GM12878 (cell line): ENCODE measurements at regions not wholly inside any gene's neighbourhood (a gene's known extent, or its start where the extent isn't known, plus 50 kb on each side); places are given as distances from the start of the nearest gene placed in this dataset.

ENCODE experiments used
- ATAC-seq: fragments of 200-7000 bp; cut with Tn5 transposase; 3 replicates; pipeline ENCODE4 v1.9.1; 2020; ENCODE audit warnings: mild to moderate bottlenecking, moderate library complexity
- BruUV-seq: library from RNA; stranded (reverse); fragments of 400-500 nt; replicated peaks from 2 replicates; lab custom pipeline; 2021; lab: Mats Ljungman, UMichigan
- CTCF ChIA-PET: fragments of 300-600 bp; sonication (Branson Sonifier 250); formaldehyde crosslinking; extraction: SDS; loops from one replicate; lab custom pipeline; 2021; ENCODE audit warnings: inconsistent platforms; lab: Yijun Ruan, JAX
- POLR2A ChIA-PET: fragments of 350-600 bp; formaldehyde crosslinking; extraction: SDS; loops from one replicate; lab custom pipeline; 2021; ENCODE audit warnings: inconsistent platforms; lab: Charles Lee
- RAD21 ChIA-PET: fragments of 300-600 bp; sonication (Branson Sonifier 250); formaldehyde crosslinking; loops from one replicate; lab custom pipeline; 2023; ENCODE audit warnings: antibody characterized with exemption; ENCODE audit not compliant: unreplicated experiment; lab: Charles Lee
- SMC1A ChIA-PET: fragments of 300-600 bp; sonication (Branson Sonifier 250); formaldehyde crosslinking; loops from one replicate; lab custom pipeline; 2023; ENCODE audit not compliant: unreplicated experiment, uncharacterized antibody; lab: Charles Lee
- DNase-seq: peaks from one replicate; pipeline ENCODE4 v3.0.0-alpha.2; 2011; ENCODE audit warnings: low read depth, low spot score
- FAIRE-seq: peaks from 3 replicates; lab custom pipeline; 2011; peaks lifted over from hg19 to GRCh38; lab: Jason Lieb, UNC
- H2AFZ ChIP-seq: 2 replicates; pipeline ENCODE4 v1.6.0; 2011; ENCODE audit warnings: low read depth, low read length, control low read depth; ENCODE audit not compliant: control insufficient read depth
- H3K27ac ChIP-seq: 2 replicates; pipeline ENCODE4 v1.5.1; 2011; ENCODE audit warnings: control low read depth; ENCODE audit not compliant: control insufficient read depth, insufficient read depth
- H3K27me3 ChIP-seq, 2 experiments: replicated peaks in 1 of 2; 2 replicates each; pipeline versions ENCODE4 v1.6.0 to v1.6.1; 2011; ENCODE audit warnings: low read length in 1 of 2; ENCODE audit not compliant: control insufficient read depth in 2 of 2, insufficient read depth in 2 of 2
- H3K36me3 ChIP-seq, 2 experiments: 2 replicates each; pipeline ENCODE4 v1.5.1; 2011; ENCODE audit warnings: low read length in 1 of 2; ENCODE audit not compliant: control insufficient read depth in 2 of 2, insufficient read depth in 2 of 2
- H3K4me1 ChIP-seq: 2 replicates; pipeline ENCODE4 v1.6.1; 2011; ENCODE audit warnings: mild to moderate bottlenecking, low read length, moderate library complexity, mixed read lengths; ENCODE audit not compliant: control insufficient read depth, insufficient read depth
- H3K4me2 ChIP-seq: 2 replicates; pipeline ENCODE4 v1.6.0; 2011; ENCODE audit warnings: control low read depth; ENCODE audit not compliant: control insufficient read depth, insufficient read depth
- H3K4me3 ChIP-seq: fragments of 200-600 bp; sonication (generic); 2 replicates; pipeline ENCODE4 v1.5.1; 2016
- H3K79me2 ChIP-seq: 2 replicates; pipeline ENCODE4 v1.6.0; 2011; ENCODE audit warnings: low read length; ENCODE audit not compliant: control insufficient read depth, insufficient read depth
- H3K9ac ChIP-seq: 2 replicates; pipeline ENCODE4 v1.8.0; 2011; ENCODE audit warnings: low read length, control low read depth, mixed read lengths; ENCODE audit not compliant: control insufficient read depth, insufficient read depth
- H3K9me3 ChIP-seq: replicated peaks from 3 replicates; pipeline ENCODE4 v1.5.1; 2011; ENCODE audit warnings: mild to moderate bottlenecking, low read length; ENCODE audit not compliant: control insufficient read depth, insufficient read depth
- H4K20me1 ChIP-seq: 2 replicates; pipeline ENCODE4 v1.6.0; 2011; ENCODE audit not compliant: control insufficient read depth, insufficient read depth
- GABPA ChIP-seq: IDR thresholded peaks from 2 replicates; pipeline ENCODE4 v1.6.1; 2014; ENCODE audit warnings: antibody characterized with exemption, low read depth, mild to moderate bottlenecking, inconsistent platforms
- POLR2AphosphoS5 ChIP-seq: IDR thresholded peaks from 2 replicates; pipeline ENCODE4 v1.6.1; 2011; ENCODE audit warnings: mild to moderate bottlenecking, low read length, inconsistent platforms
- ZBTB4 ChIP-seq: fragments of 450-650 bp; formaldehyde crosslinking; IDR thresholded peaks from 2 replicates; pipeline ENCODE4 v1.4.0; 2022; ENCODE audit warnings: mild to moderate bottlenecking, moderate library complexity
- WGBS: methylation state at CpG from one replicate; pipeline ENCODE4 v1.1.6; 2016; ENCODE audit warnings: low lambda C conversion rate; ENCODE audit not compliant: insufficient replicate concordance, insufficient coverage; ENCODE audit errors: missing lambda C conversion rate; 5-methylcytosine and 5-hydroxymethylcytosine counted together
- in situ Hi-C: fragments of 300-500 bp; cut with MboI; formaldehyde crosslinking; loops from 9 replicates; pipeline ENCODE4 v1.14.3; 2018; ENCODE audit warnings: mixed read lengths
- intact Hi-C: fragments of 100-400 bp; cut with micrococcal nuclease; formaldehyde crosslinking; loops from one replicate; pipeline ENCODE4 v1.14.2; 2022; ENCODE audit not compliant: unreplicated experiment
- TF ChIP-seq, protein P1 (sequence below): fragments of 450-650 bp; IDR thresholded peaks from 2 replicates; pipeline ENCODE4 v1.6.1; 2017; ENCODE audit warnings: mild to moderate bottlenecking, low read depth, inconsistent platforms; ENCODE audit not compliant: poor library complexity, severe bottlenecking

DNA sequence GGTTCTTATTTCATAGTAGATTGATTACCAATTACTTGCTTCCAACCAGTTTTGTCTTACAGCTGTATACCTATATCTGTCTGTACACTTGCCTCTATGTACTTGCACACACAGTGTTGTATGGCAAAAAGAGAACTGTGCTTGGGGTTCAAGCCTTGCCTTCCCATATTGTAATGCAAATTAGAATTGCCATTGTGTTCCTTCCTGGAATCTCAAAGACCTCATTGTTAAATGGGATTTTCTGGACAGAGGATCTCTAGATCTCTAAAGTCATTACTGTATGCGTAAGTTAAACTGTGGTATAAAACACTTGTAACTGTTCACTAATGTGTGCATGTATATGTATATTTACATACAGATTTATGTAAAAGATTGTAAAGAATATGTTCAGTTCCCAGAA, 428.8 kb downstream of the CAAP1 start:
- Histone ChIP-seq H3K4me2 (no peak overlapping the region), H3K27ac (no peak overlapping the region)
- BruUV-seq = no TSS peak
- TF ChIP-seq, protein P1, sequence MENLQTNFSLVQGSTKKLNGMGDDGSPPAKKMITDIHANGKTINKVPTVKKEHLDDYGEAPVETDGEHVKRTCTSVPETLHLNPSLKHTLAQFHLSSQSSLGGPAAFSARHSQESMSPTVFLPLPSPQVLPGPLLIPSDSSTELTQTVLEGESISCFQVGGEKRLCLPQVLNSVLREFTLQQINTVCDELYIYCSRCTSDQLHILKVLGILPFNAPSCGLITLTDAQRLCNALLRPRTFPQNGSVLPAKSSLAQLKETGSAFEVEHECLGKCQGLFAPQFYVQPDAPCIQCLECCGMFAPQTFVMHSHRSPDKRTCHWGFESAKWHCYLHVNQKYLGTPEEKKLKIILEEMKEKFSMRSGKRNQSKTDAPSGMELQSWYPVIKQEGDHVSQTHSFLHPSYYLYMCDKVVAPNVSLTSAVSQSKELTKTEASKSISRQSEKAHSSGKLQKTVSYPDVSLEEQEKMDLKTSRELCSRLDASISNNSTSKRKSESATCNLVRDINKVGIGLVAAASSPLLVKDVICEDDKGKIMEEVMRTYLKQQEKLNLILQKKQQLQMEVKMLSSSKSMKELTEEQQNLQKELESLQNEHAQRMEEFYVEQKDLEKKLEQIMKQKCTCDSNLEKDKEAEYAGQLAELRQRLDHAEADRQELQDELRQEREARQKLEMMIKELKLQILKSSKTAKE = no peak
- no peak for TF ChIP-seq POLR2AphosphoS5
- TF ChIP-seq GABPA = no peak
- TF ChIP-seq ZBTB4 = no peak
- TF ChIP-seq, all 136 proteins: peak for 0
- Histone ChIP-seq H3K4me1 (no peaks in the 10 kb centered on the region), H2AFZ (no peak overlapping the region), H3K4me3 (no peak overlapping the region), H3K36me3 (no peaks in the 10 kb centered on the region), H3K27me3 (no peaks in the 10 kb centered on the region), H3K9ac (no peak overlapping the region), H3K79me2 (no peaks in the 10 kb centered on the region), H3K9me3 (no peaks in the 10 kb centered on the region), H4K20me1 (no peaks in the 10 kb centered on the region)
- ChIA-PET RAD21 (no interaction called here), CTCF (no interaction called here), POLR2A (no interaction called here), SMC1A (no interaction called here)
- FAIRE-seq = no peak
- 50% methylated on average over 1 of the region's 1 CpG for WGBS
- no peak for ATAC-seq
- in situ Hi-C loops = no loop called here
- intact Hi-C loops = no loop called here
- DNase-seq = no peak
